ENCODE measurements at regions not wholly inside any gene's neighbourhood (a gene's known extent, or its start where the extent isn't known, plus 50 kb on each side); places are given as distances from the start of the nearest gene placed in this dataset.

DNA sequence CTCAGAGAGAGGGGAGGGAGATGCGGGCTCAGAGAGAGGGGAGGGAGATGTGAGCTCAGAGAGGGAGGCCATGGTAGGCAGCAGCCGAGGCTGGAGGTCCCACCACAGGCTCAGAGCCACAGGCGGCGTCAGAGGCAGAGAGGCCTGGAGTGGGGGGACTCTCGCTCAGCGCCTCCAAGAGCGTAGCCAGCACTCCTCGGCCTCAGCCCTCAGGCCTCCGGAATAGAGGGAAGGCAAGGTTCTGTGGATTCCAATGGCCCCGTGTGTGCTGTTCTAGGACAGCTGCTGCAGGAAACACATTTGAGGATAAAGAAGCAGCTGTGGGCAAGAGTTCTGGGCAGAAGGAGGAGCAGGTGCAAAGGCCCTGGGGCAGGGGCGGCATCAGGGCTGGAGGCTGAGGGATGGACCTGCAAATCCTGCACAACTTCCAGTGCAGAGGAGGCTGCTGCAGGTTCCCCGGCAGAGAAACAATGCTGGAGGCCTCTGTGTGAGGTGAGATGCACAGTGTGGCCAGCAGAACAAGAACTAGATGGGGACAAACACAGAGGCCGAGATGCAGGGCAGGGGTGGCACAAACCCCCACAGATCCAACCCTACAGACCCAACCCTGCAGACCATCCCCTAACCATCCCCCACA, 59.1 kb upstream of the GALNT9 start:
- no peaks in the 10 kb centered on the region for H3K9me3 ChIP-seq
- H3F3A ChIP-seq (replicated peaks; ENCODE audit: insufficient read depth), result no peaks in the 10 kb centered on the region
- H3K36me3 ChIP-seq (replicated peaks in 1 of 2; ENCODE audit: control insufficient read depth in 1 of 2, insufficient read depth in 2 of 2, low read length in 1 of 2), result no peaks in the 10 kb centered on the region
- no peak overlapping the region for H3K27ac ChIP-seq (ENCODE audit: low read depth in 2 of 2, low read length in 1 of 2)
- no peaks in the 10 kb centered on the region for H4K20me1 ChIP-seq (ENCODE audit: insufficient read depth)
- no peak for TF ChIP-seq TCF12 (IDR thresholded peaks at IDR 0.05)
- TF ChIP-seq NFIC (IDR thresholded peaks at IDR 0.05; ENCODE audit: borderline replicate concordance), result no peak
- TF ChIP-seq RAD21 (IDR thresholded peaks at IDR 0.05; ENCODE audit: low read length), result no peak
- TF ChIP-seq ELF1 (IDR thresholded peaks at IDR 0.05), result no peak
- TF ChIP-seq EZH2phosphoT487 (IDR thresholded peaks at IDR 0.05; ENCODE audit: borderline replicate concordance, low read depth), result no peak
- TF ChIP-seq GATA2 (CRISPR knock-in tag; IDR thresholded peaks at IDR 0.05), result no peak
- TF ChIP-seq, protein P1, sequence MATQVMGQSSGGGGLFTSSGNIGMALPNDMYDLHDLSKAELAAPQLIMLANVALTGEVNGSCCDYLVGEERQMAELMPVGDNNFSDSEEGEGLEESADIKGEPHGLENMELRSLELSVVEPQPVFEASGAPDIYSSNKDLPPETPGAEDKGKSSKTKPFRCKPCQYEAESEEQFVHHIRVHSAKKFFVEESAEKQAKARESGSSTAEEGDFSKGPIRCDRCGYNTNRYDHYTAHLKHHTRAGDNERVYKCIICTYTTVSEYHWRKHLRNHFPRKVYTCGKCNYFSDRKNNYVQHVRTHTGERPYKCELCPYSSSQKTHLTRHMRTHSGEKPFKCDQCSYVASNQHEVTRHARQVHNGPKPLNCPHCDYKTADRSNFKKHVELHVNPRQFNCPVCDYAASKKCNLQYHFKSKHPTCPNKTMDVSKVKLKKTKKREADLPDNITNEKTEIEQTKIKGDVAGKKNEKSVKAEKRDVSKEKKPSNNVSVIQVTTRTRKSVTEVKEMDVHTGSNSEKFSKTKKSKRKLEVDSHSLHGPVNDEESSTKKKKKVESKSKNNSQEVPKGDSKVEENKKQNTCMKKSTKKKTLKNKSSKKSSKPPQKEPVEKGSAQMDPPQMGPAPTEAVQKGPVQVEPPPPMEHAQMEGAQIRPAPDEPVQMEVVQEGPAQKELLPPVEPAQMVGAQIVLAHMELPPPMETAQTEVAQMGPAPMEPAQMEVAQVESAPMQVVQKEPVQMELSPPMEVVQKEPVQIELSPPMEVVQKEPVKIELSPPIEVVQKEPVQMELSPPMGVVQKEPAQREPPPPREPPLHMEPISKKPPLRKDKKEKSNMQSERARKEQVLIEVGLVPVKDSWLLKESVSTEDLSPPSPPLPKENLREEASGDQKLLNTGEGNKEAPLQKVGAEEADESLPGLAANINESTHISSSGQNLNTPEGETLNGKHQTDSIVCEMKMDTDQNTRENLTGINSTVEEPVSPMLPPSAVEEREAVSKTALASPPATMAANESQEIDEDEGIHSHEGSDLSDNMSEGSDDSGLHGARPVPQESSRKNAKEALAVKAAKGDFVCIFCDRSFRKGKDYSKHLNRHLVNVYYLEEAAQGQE (IDR thresholded peaks at IDR 0.05; ENCODE audit: low read depth, low read length), result no peak
- TF ChIP-seq USF1 (IDR thresholded peaks at IDR 0.05; ENCODE audit: borderline replicate concordance, low read depth), result no peak
- TF ChIP-seq JUND (IDR thresholded peaks at IDR 0.05), result no peak
- no peak for TF ChIP-seq ZBTB33 (IDR thresholded peaks at IDR 0.05; ENCODE audit: borderline replicate concordance, low read depth)
- TF ChIP-seq RXRA (IDR thresholded peaks at IDR 0.05; ENCODE audit: borderline replicate concordance, low read depth), result no peak
- TF ChIP-seq SIN3A (IDR thresholded peaks at IDR 0.05; ENCODE audit: borderline replicate concordance, low read depth, low read length), result no peak
- no peak for TF ChIP-seq USF2 (IDR thresholded peaks at IDR 0.05; ENCODE audit: borderline replicate concordance, low read depth, low read length)
- no peak for TF ChIP-seq RFX5 (IDR thresholded peaks at IDR 0.05; ENCODE audit: low read length)
- no peak for TF ChIP-seq POLR2AphosphoS5 (IDR thresholded peaks at IDR 0.05; ENCODE audit: low read depth, low read length)
- TF ChIP-seq SMC3 (IDR thresholded peaks at IDR 0.05; ENCODE audit: low read depth, low read length), result no peak
- TF ChIP-seq MXI1 (IDR thresholded peaks at IDR 0.05; ENCODE audit: low read depth, low read length), result no peak
- H3K4me2 ChIP-seq, result no peak overlapping the region
- H2AFZ ChIP-seq (ENCODE audit: low read depth), result no peak overlapping the region
- ChIA-PET POLR2A (interaction anchor here (0.5 kb wide), 1 partner anchor 8 kb away, joined by 3 read pairs; no protein-coding TSS in a partner anchor), CTCF (interaction anchor here (0.6 to 1.7 kb wide), 3 partner anchors 25 to 75 kb away, joined by 3 to 7 read pairs (median 3); no protein-coding TSS in a partner anchor)
- H3K9me2 ChIP-seq, result no peaks in the 10 kb centered on the region
- no peaks in the 10 kb centered on the region for H3K4me1 ChIP-seq (ENCODE audit: control insufficient read depth in 1 of 2, insufficient read depth in 2 of 2, low read depth in 1 of 2, low read length in 1 of 2)
- no peak overlapping the region for H3K4me3 ChIP-seq (ENCODE audit: low read depth in 2 of 2, low read length in 1 of 2)
- H3K9ac ChIP-seq, result no peak overlapping the region
- no peak for DNase-seq
- peaks cover 66% of the 10 kb centered on the region for H3K27me3 ChIP-seq (ENCODE audit: insufficient read depth)
- 29% methylated on average over 10 of the region's 13 CpGs for WGBS (ENCODE audit: low lambda C conversion rate)
- H3K79me2 ChIP-seq (ENCODE audit: insufficient read depth), result no peaks in the 10 kb centered on the region
